Smooth muscle cell (in vitro differentiated cells): ENCODE measurements at regions not wholly inside any gene's neighbourhood (a gene's known extent, or its start where the extent isn't known, plus 50 kb on each side); places are given as distances from the start of the nearest gene placed in this dataset.

ENCODE experiments used
- DNase-seq: peaks from one replicate; lab custom pipeline; 2025; ENCODE audit not compliant: unreplicated experiment; lab: John Stamatoyannopoulos, UW
- H2AFZ ChIP-seq: fragments of 200-600 bp; sonication (generic); 2 replicates; pipeline ENCODE4 v1.6.0; 2016; ENCODE audit warnings: antibody characterized with exemption, low read depth, mild to moderate bottlenecking
- H3F3A ChIP-seq: fragments of 200-600 bp; sonication (generic); 2 replicates; pipeline ENCODE4 v1.6.0; 2017; ENCODE audit warnings: antibody characterized with exemption, low read depth
- H3K27ac ChIP-seq: fragments of 200-600 bp; sonication (generic); 2 replicates; pipeline ENCODE4 v1.5.1; 2016; ENCODE audit warnings: low read depth, mild to moderate bottlenecking
- H3K27me3 ChIP-seq: fragments of 200-600 bp; sonication (generic); 2 replicates; pipeline ENCODE4 v1.6.1; 2016; ENCODE audit warnings: low read depth, mild to moderate bottlenecking
- H3K36me3 ChIP-seq: fragments of 200-600 bp; sonication (generic); 2 replicates; pipeline ENCODE4 v1.5.1; 2016; ENCODE audit warnings: low read depth
- H3K4me1 ChIP-seq: fragments of 200-600 bp; sonication (generic); 2 replicates; pipeline ENCODE4 v1.5.1; 2016; ENCODE audit warnings: low read depth
- H3K4me2 ChIP-seq: fragments of 200-600 bp; sonication (generic); 2 replicates; pipeline ENCODE4 v1.6.0; 2016; ENCODE audit warnings: mild to moderate bottlenecking
- H3K4me3 ChIP-seq: fragments of 200-600 bp; sonication (generic); 2 replicates; pipeline ENCODE4 v1.5.1; 2016; ENCODE audit warnings: mild to moderate bottlenecking
- H3K79me2 ChIP-seq: fragments of 200-600 bp; sonication (generic); 2 replicates; pipeline ENCODE4 v1.6.0; 2016; ENCODE audit warnings: low read depth, mild to moderate bottlenecking
- H3K9ac ChIP-seq: fragments of 200-600 bp; sonication (generic); 2 replicates; pipeline ENCODE4 v1.6.0; 2016; ENCODE audit warnings: low read depth
- H3K9me3 ChIP-seq: fragments of 200-600 bp; sonication (generic); replicated peaks from 2 replicates; pipeline ENCODE4 v1.5.1; 2016; ENCODE audit warnings: low read depth
- H4K20me1 ChIP-seq: fragments of 200-600 bp; sonication (generic); 2 replicates; pipeline ENCODE4 v1.6.0; 2016; ENCODE audit warnings: low read depth
- WGBS: methylation state at CpG from one replicate; pipeline ENCODE4 v1.1.7; 2016; ENCODE audit warnings: low lambda C conversion rate; 5-methylcytosine and 5-hydroxymethylcytosine counted together
- TF ChIP-seq, protein P1 (sequence below): fragments of 200-600 bp; sonication (generic); IDR thresholded peaks from 2 replicates; pipeline ENCODE4 v1.5.1; 2017; ENCODE audit warnings: borderline replicate concordance, mild to moderate bottlenecking, antibody characterized with exemption; ENCODE audit not compliant: insufficient read depth, poor library complexity, severe bottlenecking

DNA sequence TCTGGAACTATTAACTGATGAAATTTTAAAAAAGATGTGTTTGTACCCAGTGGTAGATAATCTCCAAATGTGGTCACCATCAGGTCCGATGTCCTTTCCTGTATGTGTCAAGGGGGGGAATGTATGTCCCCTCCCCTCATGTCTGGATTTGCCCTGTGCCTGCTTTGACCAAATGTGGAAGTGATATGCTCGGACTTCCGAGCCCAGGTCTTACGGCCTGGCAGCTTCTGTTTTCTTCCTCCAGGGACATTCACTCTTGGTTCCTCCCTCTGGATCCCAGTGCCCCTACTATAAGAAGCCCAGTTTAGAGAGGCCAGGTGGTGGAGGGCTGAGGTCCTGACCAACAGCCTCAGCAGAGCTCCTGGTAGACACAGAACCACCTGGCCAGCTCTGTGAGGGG, 75.5 kb downstream of the CCR1 start:
- Histone ChIP-seq H3F3A (no peaks in the 10 kb centered on the region), H3K9me3 (no peaks in the 10 kb centered on the region), H3K4me1 (no peaks in the 10 kb centered on the region), H4K20me1 (no peaks in the 10 kb centered on the region), H3K79me2 (no peaks in the 10 kb centered on the region), H3K4me2 (no peak overlapping the region), H3K9ac (no peak overlapping the region), H2AFZ (no peak overlapping the region), H3K27ac (no peak overlapping the region), H3K4me3 (no peak overlapping the region), H3K36me3 (no peaks in the 10 kb centered on the region), H3K27me3 (no peaks in the 10 kb centered on the region)
- WGBS = 94% methylated on average over 4 of the region's 4 CpGs
- DNase-seq = no peak
- TF ChIP-seq, protein P1, sequence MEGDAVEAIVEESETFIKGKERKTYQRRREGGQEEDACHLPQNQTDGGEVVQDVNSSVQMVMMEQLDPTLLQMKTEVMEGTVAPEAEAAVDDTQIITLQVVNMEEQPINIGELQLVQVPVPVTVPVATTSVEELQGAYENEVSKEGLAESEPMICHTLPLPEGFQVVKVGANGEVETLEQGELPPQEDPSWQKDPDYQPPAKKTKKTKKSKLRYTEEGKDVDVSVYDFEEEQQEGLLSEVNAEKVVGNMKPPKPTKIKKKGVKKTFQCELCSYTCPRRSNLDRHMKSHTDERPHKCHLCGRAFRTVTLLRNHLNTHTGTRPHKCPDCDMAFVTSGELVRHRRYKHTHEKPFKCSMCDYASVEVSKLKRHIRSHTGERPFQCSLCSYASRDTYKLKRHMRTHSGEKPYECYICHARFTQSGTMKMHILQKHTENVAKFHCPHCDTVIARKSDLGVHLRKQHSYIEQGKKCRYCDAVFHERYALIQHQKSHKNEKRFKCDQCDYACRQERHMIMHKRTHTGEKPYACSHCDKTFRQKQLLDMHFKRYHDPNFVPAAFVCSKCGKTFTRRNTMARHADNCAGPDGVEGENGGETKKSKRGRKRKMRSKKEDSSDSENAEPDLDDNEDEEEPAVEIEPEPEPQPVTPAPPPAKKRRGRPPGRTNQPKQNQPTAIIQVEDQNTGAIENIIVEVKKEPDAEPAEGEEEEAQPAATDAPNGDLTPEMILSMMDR = no peak

DNA sequence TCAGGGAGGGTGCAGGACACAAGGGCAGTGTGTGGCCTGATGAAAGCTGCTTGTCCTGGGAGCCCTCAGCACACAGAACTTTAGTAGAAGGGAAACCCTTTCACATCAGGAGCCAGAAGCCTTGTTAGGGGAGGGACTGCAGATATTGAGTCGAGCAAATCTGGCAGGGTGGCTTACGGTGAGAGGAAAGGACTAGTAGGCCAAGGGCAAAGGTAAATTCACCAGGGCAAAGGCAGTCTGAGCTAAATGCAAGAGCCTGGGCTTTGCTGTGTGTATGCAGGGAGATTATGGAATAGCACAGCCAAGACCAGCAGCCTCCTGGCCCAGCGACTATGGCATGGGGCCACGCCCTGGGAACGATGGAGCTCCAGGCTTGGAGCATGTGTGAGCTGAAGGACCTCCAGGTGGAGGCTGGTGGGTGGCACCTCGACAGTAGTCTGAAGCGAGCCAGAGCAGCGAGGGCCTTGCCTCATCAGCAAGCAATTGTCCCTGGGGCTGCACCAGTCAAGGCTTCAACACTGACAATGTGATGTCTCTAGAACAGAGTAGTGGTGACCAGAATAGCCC, 76.1 kb downstream of the CCR1 start:
- no peak overlapping the region for H3K4me2 ChIP-seq
- no peak overlapping the region for H2AFZ ChIP-seq
- H3K36me3 ChIP-seq = no peaks in the 10 kb centered on the region
- H3K27ac ChIP-seq = no peak overlapping the region
- H3K4me3 ChIP-seq = no peak overlapping the region
- H3K9ac ChIP-seq = no peak overlapping the region
- no peaks in the 10 kb centered on the region for H3K27me3 ChIP-seq
- DNase-seq = no peak
- no peaks in the 10 kb centered on the region for H3K79me2 ChIP-seq
- H3K9me3 ChIP-seq = no peaks in the 10 kb centered on the region
- no peaks in the 10 kb centered on the region for H4K20me1 ChIP-seq
- H3F3A ChIP-seq = peaks cover 5% of the 10 kb centered on the region
- WGBS = 97% methylated on average over 8 of the region's 8 CpGs
- no peaks in the 10 kb centered on the region for H3K4me1 ChIP-seq
- TF ChIP-seq, protein P1 = no peak

DNA sequence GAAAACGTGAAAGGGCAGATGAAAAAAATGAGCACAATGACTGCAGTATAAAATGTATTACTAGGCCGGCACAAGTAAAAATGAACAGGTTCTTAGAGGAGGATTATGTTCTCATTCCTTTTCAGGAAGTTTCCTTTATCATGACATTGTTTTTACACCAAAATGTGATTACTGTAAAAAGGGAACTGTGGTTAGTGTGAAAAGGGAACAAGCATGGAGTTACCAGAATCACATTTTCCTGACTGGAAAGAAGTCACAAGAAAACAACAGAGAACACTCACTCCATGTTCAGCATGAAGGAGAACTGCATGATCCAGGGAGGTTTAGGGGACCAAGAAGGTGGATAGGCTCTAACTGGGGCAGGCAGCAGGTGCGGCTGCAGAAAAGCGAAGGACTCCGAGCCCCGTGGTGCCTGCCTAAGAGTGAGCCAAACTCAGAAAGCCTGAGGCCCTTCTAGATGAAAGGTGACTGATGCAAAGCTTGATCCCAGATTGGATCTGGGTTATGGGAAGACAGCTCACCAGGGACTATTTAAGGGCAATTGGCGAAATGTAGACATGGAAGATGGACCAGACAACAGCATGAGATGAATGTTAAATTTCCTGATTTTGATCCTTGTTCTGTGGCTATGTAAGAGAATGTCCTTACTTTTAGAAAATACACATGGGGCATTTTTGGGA, 77.3 kb downstream of the CCR1 start:
- Histone ChIP-seq H3K4me3 (no peak overlapping the region), H2AFZ (no peak overlapping the region), H3K79me2 (no peaks in the 10 kb centered on the region), H4K20me1 (no peaks in the 10 kb centered on the region), H3K27ac (no peak overlapping the region), H3K4me1 (no peaks in the 10 kb centered on the region), H3F3A (peaks cover 10% of the 10 kb centered on the region), H3K4me2 (no peak overlapping the region), H3K36me3 (no peaks in the 10 kb centered on the region), H3K9me3 (no peaks in the 10 kb centered on the region), H3K27me3 (no peaks in the 10 kb centered on the region), H3K9ac (no peak overlapping the region)
- TF ChIP-seq, protein P1 = no peak
- 87% methylated on average over 7 of the region's 7 CpGs for WGBS
- DNase-seq = no peak
